ENCODE measurements at regions not wholly inside any gene's neighbourhood (a gene's known extent, or its start where the extent isn't known, plus 50 kb on each side); places are given as distances from the start of the nearest gene placed in this dataset.

GRCh38 chr1:218701131-218701530 is 356.0 kb downstream of the TGFB2 start:
- FAIRE-seq: no peak
- H2AFZ ChIP-seq (ENCODE audit: low read depth, low read length): no peak overlapping the region
- TF ChIP-seq FOXA3 (CRISPR knock-in tag; conservative IDR thresholded peaks at IDR 0.05 in 1 of 2, IDR thresholded peaks at IDR 0.05 in 1 of 2) (no peak), PRDM10 (IDR thresholded peaks at IDR 0.05; ENCODE audit: partially characterized antibody) (no peak), CBX1 (IDR thresholded peaks at IDR 0.05; ENCODE audit: low read depth) (no peak), UBTF (IDR thresholded peaks at IDR 0.05; ENCODE audit: borderline replicate concordance in 1 of 2, low read depth in 2 of 2, low read length in 2 of 2) (no peak), CLOCK (CRISPR knock-in tag; IDR thresholded peaks at IDR 0.05; ENCODE audit: borderline replicate concordance) (no peak), RHOXF2B (CRISPR knock-in tag; conservative IDR thresholded peaks at IDR 0.05) (no peak), EGR1 (conservative IDR thresholded peaks at IDR 0.05) (no peak), RUNX1 (IDR thresholded peaks at IDR 0.05; ENCODE audit: low read depth) (no peak), CEBPG (CRISPR knock-in tag; IDR thresholded peaks at IDR 0.05) (no peak), CEBPG (tag; conservative IDR thresholded peaks at IDR 0.05 in 1 of 2, IDR thresholded peaks at IDR 0.05 in 1 of 2) (no peak), SMC3 (conservative IDR thresholded peaks at IDR 0.05; ENCODE audit: insufficient read depth, low read depth, low read length) (no peak), SMARCA5 (IDR thresholded peaks at IDR 0.05) (no peak), HMGXB4 (CRISPR knock-in tag; IDR thresholded peaks at IDR 0.05) (no peak)

More at GRCh38 chr1:218701131-218701530, 356.0 kb downstream of the TGFB2 start:
- intact Hi-C loops (cut with micrococcal nuclease) (no loop called here), in situ Hi-C loops (cut with MboI) (no loop called here)
- Histone ChIP-seq H4K20me1 (replicated peaks; ENCODE audit: control insufficient read depth, insufficient read depth, low read length) (no peaks in the 10 kb centered on the region), H3K4me3 (no peak overlapping the region), H3K4me2 (ENCODE audit: insufficient read depth, low read length) (no peak overlapping the region), H3K36me3 (ENCODE audit: control insufficient read depth, insufficient read depth, low read length) (no peaks in the 10 kb centered on the region), H3K9ac (ENCODE audit: insufficient read depth in 1 of 2, low read depth in 2 of 2, low read length in 2 of 2) (no peak overlapping the region), H3K9me3 (replicated peaks; ENCODE audit: control insufficient read depth, insufficient read depth, low read depth, low read length) (no peaks in the 10 kb centered on the region), H3K9me1 (ENCODE audit: control insufficient read depth, insufficient read depth, low read length) (no peaks in the 10 kb centered on the region), H3K79me2 (ENCODE audit: control insufficient read depth, insufficient read depth, low read length) (no peaks in the 10 kb centered on the region), H3K4me1 (replicated peaks in 1 of 2; ENCODE audit: control insufficient read depth in 2 of 2, insufficient read depth in 2 of 2, low read length in 2 of 2) (no peaks in the 10 kb centered on the region), H3K27me3 (ENCODE audit: control insufficient read depth in 2 of 2, insufficient read depth in 2 of 2, low read length in 2 of 2) (no peaks in the 10 kb centered on the region), H3K27ac (ENCODE audit: extremely low read depth, low read depth, low read length) (no peak overlapping the region)
- ChIA-PET POLR2A (no interaction called here), CTCF (ENCODE audit: low intra/inter-chr PET ratio) (no interaction called here)
- 3% methylated on average over 3 of the region's 3 CpGs for WGBS (ENCODE audit: insufficient coverage, low coverage, missing lambda C conversion rate)
- DNase-seq (ENCODE audit: extremely low read depth in 1 of 4, low spot score in 3 of 4) (no peak), ATAC-seq (no peak)
- BruUV-seq (replicated peaks): no TSS peak
